GM13976 (cell line): ENCODE measurements at regions not wholly inside any gene's neighbourhood (a gene's known extent, or its start where the extent isn't known, plus 50 kb on each side); places are given as distances from the start of the nearest gene placed in this dataset.
"Not testable (repeated sequence)": the region's sequence is repeated elsewhere in the genome, so short reads cannot be mapped to it uniquely, and the experiment has no call there.

Source experiments
- DNase-seq: peaks from one replicate; pipeline ENCODE4 v3.0.0; 2012; ENCODE audit warnings: low spot score
- CTCF ChIP-seq: IDR thresholded peaks from 2 replicates; pipeline ENCODE4 v1.5.1; 2012; ENCODE audit warnings: borderline replicate concordance, mild to moderate bottlenecking; ENCODE audit not compliant: insufficient read depth; ENCODE audit errors: extremely low read depth, missing control alignments, control extremely low read depth
- in situ Hi-C: fragments of 300-500 bp; cut with MboI; formaldehyde crosslinking; loops from one replicate; pipeline ENCODE4 v1.12.0; 2022; ENCODE audit warnings: low sequenced_read_pairs, mixed read lengths, inconsistent platforms; ENCODE audit not compliant: unreplicated experiment

GRCh38 chr5:35538198-35538931 is 79.3 kb upstream of the SPEF2 start:
- no peak for DNase-seq
- in situ Hi-C loops: no loop called here
- no peak for TF ChIP-seq CTCF

- in situ Hi-C loops: no loop called here
- no peak for TF ChIP-seq CTCF
Observed at GRCh38 chr5:35533156-35533555, 84.5 kb upstream of the SPEF2 start.

GRCh38 chr5:35531553-35531952 is 86.1 kb upstream of the SPEF2 start:
- DNase-seq, in situ Hi-C loops: not testable (repeated sequence)

More at GRCh38 chr5:35533156-35533555, 84.5 kb upstream of the SPEF2 start:
- DNase-seq: no peak

- in situ Hi-C loops: no loop called here
- no peak for TF ChIP-seq CTCF
- no peak for DNase-seq
Observed at GRCh38 chr5:35518104-35518503, 99.6 kb upstream of the SPEF2 start.

GRCh38 chr5:35516271-35516670 is 101.4 kb upstream of the SPEF2 start:
- DNase-seq: no peak
- TF ChIP-seq CTCF: no peak
- in situ Hi-C loops: no loop called here

GRCh38 chr5:35513612-35514011 is 104.1 kb upstream of the SPEF2 start:
- TF ChIP-seq CTCF: no peak
- in situ Hi-C loops: no loop called here
- no peak for DNase-seq

- in situ Hi-C loops: no loop called here
- TF ChIP-seq CTCF: no peak
- DNase-seq: no peak
Observed at GRCh38 chr5:35502206-35502605, 115.5 kb upstream of the SPEF2 start.
